G401.6 (cell line): ENCODE measurements at regions not wholly inside any gene's neighbourhood (a gene's known extent, or its start where the extent isn't known, plus 50 kb on each side); places are given as distances from the start of the nearest gene placed in this dataset.

Source experiments
- FAIRE-seq: peaks from 2 replicates; lab custom pipeline; 2012; peaks lifted over from hg19 to GRCh38; lab: Jason Lieb, UNC

- FAIRE-seq, result no peak
These were observed 62.6 kb upstream of the LY86 start for GRCh38 chr6:6525933-6526332.

GRCh38 chr6:6529275-6529674 is 59.2 kb upstream of the LY86 start:
- no peak for FAIRE-seq

DNA sequence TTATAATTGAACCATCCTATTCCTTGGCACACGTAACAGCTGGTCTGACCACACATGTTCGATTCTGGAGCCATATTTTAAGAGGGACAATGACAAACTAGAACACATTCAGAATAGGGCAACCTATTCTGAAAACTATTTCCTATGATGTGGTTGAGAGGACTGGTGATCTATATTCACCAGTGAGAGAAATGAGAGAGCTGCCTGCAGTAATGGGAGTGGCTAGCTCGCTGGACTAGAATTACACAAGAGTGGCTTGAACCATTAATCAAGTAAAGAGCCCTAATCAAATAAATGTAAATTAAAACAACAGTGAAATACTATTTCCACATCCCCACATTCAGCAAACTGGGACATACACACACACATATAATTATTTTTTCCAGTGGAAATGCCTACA is 55.3 kb upstream of the LY86 start:
- FAIRE-seq, result no peak

GRCh38 chr6:6534399-6534798 is 54.1 kb upstream of the LY86 start:
- no peak for FAIRE-seq

- FAIRE-seq, result no peak
These were observed 50.8 kb upstream of the LY86 start for GRCh38 chr6:6537488-6538260.

DNA sequence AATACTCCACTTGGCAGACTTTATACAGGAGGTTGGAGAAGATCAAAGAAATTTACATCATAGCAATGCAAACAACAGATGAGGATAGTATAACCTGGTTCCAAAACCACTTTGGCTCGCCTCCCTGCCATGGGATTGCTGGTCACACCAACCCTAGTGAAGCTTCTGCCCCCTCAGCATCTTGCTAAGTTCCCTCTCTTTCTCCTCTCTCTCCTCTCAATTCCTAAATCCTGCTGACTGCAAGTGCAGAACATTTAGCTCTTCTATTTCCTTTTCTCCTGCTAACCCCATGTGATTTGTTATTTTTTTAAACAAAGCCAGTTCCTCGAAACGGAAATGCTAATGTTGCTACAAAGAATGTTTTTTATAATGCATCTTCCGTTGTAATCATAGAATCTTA is 50.3 kb upstream of the LY86 start:
- no peak for FAIRE-seq
